Adipocyte (in vitro differentiated cells): ENCODE measurements at regions not wholly inside any gene's neighbourhood (a gene's known extent, or its start where the extent isn't known, plus 50 kb on each side); places are given as distances from the start of the nearest gene placed in this dataset.

Experiments
- DNase-seq: peaks from one replicate; pipeline ENCODE4 v3.0.0-alpha.2; 2015; ENCODE audit warnings: low read depth
- H3K27me3 ChIP-seq: replicated peaks from 2 replicates; pipeline ENCODE4 v1.7.0; 2013; ENCODE audit warnings: mild to moderate bottlenecking, low read length, moderate library complexity; ENCODE audit not compliant: control insufficient read depth, insufficient read depth
- H3K36me3 ChIP-seq: 2 replicates; pipeline ENCODE4 v1.7.0; 2013; ENCODE audit warnings: low read length, mild to moderate bottlenecking, moderate library complexity; ENCODE audit not compliant: control insufficient read depth, insufficient read depth, severe bottlenecking
- H3K4me1 ChIP-seq: 2 replicates; pipeline ENCODE4 v1.7.0; 2013; ENCODE audit warnings: mild to moderate bottlenecking, low read length, moderate library complexity; ENCODE audit not compliant: control insufficient read depth, insufficient read depth
- H3K4me3 ChIP-seq: 2 replicates; pipeline ENCODE4 v1.7.0; 2013; ENCODE audit warnings: mild to moderate bottlenecking, low read length, moderate library complexity
- H3K9ac ChIP-seq: 2 replicates; pipeline ENCODE4 v1.7.0; 2013; ENCODE audit warnings: mild to moderate bottlenecking, low read length, moderate library complexity
- H3K9me3 ChIP-seq: 2 replicates; pipeline ENCODE4 v1.7.0; 2013; ENCODE audit warnings: mild to moderate bottlenecking, low read length, moderate library complexity; ENCODE audit not compliant: control insufficient read depth

DNA sequence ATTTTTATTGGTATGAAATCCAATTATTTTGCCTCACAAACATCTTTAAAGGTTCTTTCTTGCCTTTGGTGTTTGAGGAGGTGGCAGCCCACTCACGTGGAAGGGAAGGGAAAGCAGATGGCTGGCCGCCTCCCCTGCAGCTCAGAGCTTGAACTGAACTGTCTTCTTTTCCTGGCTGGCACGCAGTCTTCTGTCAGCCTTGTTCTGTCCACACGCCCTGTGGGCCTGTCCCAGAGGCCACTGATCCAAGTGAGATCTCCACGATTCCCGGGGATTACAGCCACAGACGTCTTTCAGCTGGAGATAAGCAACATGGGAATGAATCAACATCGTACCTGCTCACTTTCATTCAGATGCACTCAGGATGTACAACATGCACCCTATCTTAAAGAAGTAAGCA lies 73.3 kb downstream of the TMEM18 start:
- Histone ChIP-seq H3K4me3 (no peak overlapping the region), H3K36me3 (no peaks in the 10 kb centered on the region), H3K4me1 (no peaks in the 10 kb centered on the region), H3K9me3 (no peaks in the 10 kb centered on the region), H3K9ac (no peak overlapping the region), H3K27me3 (no peaks in the 10 kb centered on the region)
- DNase-seq = no peak

DNA sequence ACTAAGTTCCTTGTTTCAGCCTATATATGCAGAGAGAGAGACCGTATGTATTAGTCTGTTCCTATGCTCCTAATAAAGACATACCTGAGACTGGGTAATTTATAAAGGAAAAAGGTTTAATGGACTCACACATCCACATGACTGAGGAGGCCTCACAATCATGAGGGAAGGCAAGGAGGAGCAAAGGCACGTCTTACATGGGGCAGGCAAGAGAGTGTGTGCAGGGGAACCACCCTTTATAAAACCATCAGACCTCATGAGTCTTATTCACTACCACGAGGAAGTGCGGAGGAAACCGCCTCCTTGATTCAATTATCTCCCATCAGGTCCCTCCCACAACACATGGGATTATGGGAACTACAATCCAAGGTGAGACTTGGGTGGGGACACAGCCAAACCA lies 73.8 kb downstream of the TMEM18 start:
- no peak overlapping the region for H3K9ac ChIP-seq
- no peaks in the 10 kb centered on the region for H3K9me3 ChIP-seq
- no peaks in the 10 kb centered on the region for H3K36me3 ChIP-seq
- H3K27me3 ChIP-seq = no peaks in the 10 kb centered on the region
- H3K4me3 ChIP-seq = no peak overlapping the region
- no peak for DNase-seq
- H3K4me1 ChIP-seq = no peaks in the 10 kb centered on the region

DNA sequence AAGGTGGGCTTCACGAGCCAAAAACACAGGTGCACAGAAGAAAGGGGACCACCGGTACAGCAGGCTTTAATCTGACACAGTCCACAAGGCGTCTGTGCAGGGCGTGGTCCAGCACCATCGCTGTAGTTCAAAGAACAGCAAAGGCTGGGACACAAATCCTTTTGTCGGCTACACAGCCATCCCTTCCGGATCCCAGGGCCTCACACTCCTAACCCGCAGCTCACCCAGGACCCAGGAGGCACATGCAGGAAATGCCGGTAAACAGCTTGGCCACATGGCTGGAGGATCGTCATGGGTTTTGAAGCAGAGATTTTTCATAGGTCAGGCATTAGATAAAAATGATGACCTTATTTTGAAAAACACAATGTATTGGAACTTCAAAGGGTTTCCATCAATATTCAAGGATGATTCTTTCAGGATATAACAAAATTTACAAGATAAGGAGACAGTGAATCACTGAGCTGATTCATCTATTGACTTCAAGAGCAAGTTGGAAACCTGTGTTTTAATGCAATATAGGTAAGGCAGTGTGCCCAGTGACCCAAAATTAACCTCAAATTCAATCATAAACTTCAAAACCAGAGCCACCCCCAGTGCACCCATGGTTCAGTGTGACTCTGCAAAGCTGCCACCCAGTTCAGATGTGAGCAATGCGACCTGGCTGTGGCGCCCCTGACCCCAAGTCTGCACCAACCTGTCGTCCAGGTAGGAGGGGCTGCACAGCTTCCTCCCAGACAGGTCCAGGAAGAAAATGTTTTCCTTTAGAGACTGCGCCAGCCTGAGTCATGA lies 74.4 kb downstream of the TMEM18 start:
- no peak for DNase-seq

GRCh38 chr2:601806-602455 lies 75.3 kb downstream of the TMEM18 start:
- Histone ChIP-seq H3K27me3 (no peaks in the 10 kb centered on the region), H3K9ac (no peak overlapping the region), H3K9me3 (no peaks in the 10 kb centered on the region), H3K4me1 (no peaks in the 10 kb centered on the region), H3K4me3 (no peak overlapping the region), H3K36me3 (no peaks in the 10 kb centered on the region)
- DNase-seq = no peak

More for the DNA sequence above, 74.4 kb downstream of the TMEM18 start:
- no peak overlapping the region for H3K4me3 ChIP-seq
- no peaks in the 10 kb centered on the region for H3K9me3 ChIP-seq
- no peaks in the 10 kb centered on the region for H3K36me3 ChIP-seq
- H3K9ac ChIP-seq = no peak overlapping the region
- H3K27me3 ChIP-seq = no peaks in the 10 kb centered on the region
- H3K4me1 ChIP-seq = no peaks in the 10 kb centered on the region

DNA sequence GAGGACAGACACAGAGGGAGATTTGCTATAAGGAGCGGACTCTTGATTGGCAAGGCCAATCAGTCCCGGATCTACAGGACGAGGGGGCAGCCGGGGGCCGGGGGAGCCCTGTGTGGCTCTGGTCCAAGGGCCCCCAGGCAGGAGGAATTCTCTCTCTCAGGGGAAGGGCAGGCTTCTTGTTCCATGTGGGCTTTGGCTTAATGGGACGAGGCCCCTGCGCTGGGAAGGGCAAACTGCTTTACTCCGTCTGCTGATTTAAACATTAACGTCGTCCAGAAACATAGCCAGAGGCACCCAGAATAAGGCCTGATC lies 75.9 kb downstream of the TMEM18 start:
- H3K9ac ChIP-seq = no peak overlapping the region
- no peak overlapping the region for H3K4me3 ChIP-seq
- DNase-seq = no peak
- H3K4me1 ChIP-seq = no peaks in the 10 kb centered on the region
- no peaks in the 10 kb centered on the region for H3K27me3 ChIP-seq
- H3K36me3 ChIP-seq = no peaks in the 10 kb centered on the region
- no peaks in the 10 kb centered on the region for H3K9me3 ChIP-seq

DNA sequence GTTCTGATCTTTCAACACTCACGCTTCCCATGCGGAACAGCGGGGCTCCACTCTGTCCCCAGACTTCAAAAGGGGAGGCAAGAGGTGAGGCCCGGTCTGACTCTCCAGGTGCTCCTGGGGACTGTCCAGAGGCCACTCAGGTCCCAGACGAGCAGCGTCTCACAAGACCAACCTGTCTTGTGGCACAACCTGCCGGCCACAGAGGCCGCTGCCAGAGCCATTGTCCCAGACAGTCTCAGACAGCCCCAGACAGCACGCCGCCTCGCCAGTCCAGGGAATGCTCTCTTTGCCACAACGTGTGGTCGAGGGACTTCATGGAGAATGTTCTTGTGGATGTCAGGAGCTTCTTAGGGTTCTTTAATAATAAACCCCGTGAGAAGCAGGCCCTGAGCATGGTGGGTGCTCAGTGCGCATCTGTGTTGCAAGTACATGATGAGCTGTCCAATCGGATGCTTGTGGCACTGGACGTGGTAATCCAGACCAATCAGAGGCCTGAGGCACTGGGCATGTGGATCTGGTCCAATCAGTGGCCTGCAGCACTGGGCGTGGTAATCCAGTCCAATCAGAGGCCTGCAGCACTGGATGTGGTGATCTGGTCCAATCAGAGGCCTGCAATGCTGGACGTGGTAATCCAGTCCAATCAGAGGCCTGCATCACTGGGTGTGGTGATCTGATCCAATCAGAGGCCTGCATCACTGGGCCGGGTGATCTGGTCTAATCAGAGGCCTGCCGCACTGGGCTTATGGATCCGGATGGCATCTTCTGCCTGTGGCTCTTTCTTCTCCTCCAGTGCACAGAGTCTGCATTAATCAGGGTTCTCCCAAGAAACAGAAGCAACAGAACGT lies 76.4 kb downstream of the TMEM18 start:
- no peak overlapping the region for H3K4me3 ChIP-seq
- no peaks in the 10 kb centered on the region for H3K4me1 ChIP-seq
- no peaks in the 10 kb centered on the region for H3K27me3 ChIP-seq
- no peaks in the 10 kb centered on the region for H3K9me3 ChIP-seq
- H3K36me3 ChIP-seq = no peaks in the 10 kb centered on the region
- no peak overlapping the region for H3K9ac ChIP-seq
- no peak for DNase-seq

GRCh38 chr2:599601-600000 lies 77.6 kb downstream of the TMEM18 start:
- no peak for DNase-seq
- no peaks in the 10 kb centered on the region for H3K9me3 ChIP-seq
- H3K36me3 ChIP-seq = no peaks in the 10 kb centered on the region
- H3K27me3 ChIP-seq = no peaks in the 10 kb centered on the region
- H3K4me3 ChIP-seq = no peak overlapping the region
- no peaks in the 10 kb centered on the region for H3K4me1 ChIP-seq
- no peak overlapping the region for H3K9ac ChIP-seq

DNA sequence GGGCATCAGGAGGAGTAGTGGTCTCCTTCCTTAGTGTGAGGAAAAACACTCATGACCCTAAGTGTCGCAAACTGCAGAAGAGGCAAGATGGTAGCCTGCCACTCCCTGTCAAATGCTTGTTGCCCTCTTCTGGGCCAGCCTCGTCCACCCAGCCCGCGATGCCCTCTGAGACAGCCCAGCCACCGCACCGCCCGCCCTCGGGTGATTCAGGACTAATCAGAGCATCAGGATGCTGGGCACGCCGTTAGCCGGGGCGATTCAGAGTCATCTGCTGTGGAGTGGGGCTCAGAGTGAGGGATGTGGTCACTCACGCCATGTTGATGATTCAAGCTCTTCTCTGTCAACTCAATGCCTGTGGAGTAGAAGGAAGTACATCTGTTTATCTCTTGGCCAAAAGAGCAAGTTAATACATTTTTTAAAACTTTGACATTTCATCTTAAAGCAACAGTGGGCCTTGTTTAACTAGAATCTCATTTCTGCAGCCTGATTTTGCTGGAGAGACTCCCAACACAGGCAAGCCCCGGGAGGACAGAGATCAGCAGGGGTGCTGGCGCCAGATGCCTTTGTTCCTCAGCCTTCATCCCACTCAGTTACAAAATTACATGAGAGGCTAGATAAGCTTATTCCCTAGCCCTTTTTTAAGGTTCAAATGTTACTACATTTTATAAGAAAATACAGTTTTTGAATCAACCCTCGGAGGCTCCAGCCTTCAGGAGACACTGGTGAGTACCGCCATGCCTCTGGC lies 79.0 kb downstream of the TMEM18 start:
- DNase-seq = no peak
- Histone ChIP-seq H3K4me1 (no peaks in the 10 kb centered on the region), H3K4me3 (no peak overlapping the region), H3K9ac (no peak overlapping the region), H3K27me3 (no peaks in the 10 kb centered on the region), H3K9me3 (no peaks in the 10 kb centered on the region), H3K36me3 (no peaks in the 10 kb centered on the region)

GRCh38 chr2:595831-596592 lies 81.2 kb downstream of the TMEM18 start:
- H3K9me3 ChIP-seq = no peaks in the 10 kb centered on the region
- no peak overlapping the region for H3K4me3 ChIP-seq
- H3K9ac ChIP-seq = no peak overlapping the region
- no peaks in the 10 kb centered on the region for H3K4me1 ChIP-seq
- H3K36me3 ChIP-seq = no peaks in the 10 kb centered on the region
- no peaks in the 10 kb centered on the region for H3K27me3 ChIP-seq
- DNase-seq = no peak

- no peaks in the 10 kb centered on the region for H3K9me3 ChIP-seq
- H3K4me1 ChIP-seq = no peaks in the 10 kb centered on the region
- no peak overlapping the region for H3K4me3 ChIP-seq
- no peak for DNase-seq
- H3K27me3 ChIP-seq = no peaks in the 10 kb centered on the region
- H3K36me3 ChIP-seq = no peaks in the 10 kb centered on the region
- H3K9ac ChIP-seq = no peak overlapping the region
Measured at GRCh38 chr2:595141-595815, 81.9 kb downstream of the TMEM18 start.
